Left ventricle myocardium inferior (tissue), 1 donor: ENCODE measurements at regions not wholly inside any gene's neighbourhood (a gene's known extent, or its start where the extent isn't known, plus 50 kb on each side); places are given as distances from the start of the nearest gene placed in this dataset.

Source experiments
- DNase-seq: peaks from one replicate; pipeline ENCODE4 v3.0.0-alpha.2; 2020
- H3K27ac ChIP-seq: fragments of 200-600 bp; replicated peaks from 2 replicates; pipeline ENCODE4 v1.8.0; 2021
- H3K27me3 ChIP-seq: fragments of 200-600 bp; 2 replicates; pipeline ENCODE4 v1.8.0; 2021; ENCODE audit warnings: low read depth
- H3K36me3 ChIP-seq: fragments of 200-600 bp; 2 replicates; pipeline ENCODE4 v1.8.0; 2021
- H3K4me1 ChIP-seq: fragments of 200-600 bp; 2 replicates; pipeline ENCODE4 v1.8.0; 2021
- H3K4me3 ChIP-seq: fragments of 200-600 bp; 2 replicates; pipeline ENCODE4 v1.8.0; 2021; ENCODE audit warnings: mild to moderate bottlenecking, moderate library complexity
- H3K9me3 ChIP-seq: fragments of 200-600 bp; replicated peaks from 2 replicates; pipeline ENCODE4 v1.8.0; 2021
- CTCF ChIP-seq: fragments of 200-600 bp; IDR thresholded peaks from 2 replicates; pipeline ENCODE4 v1.8.0; 2021; ENCODE audit warnings: antibody characterized with exemption, mild to moderate bottlenecking, borderline replicate concordance
- intact Hi-C: fragments of 100-400 bp; cut with micrococcal nuclease; formaldehyde crosslinking; loops from one replicate; pipeline ENCODE4 v1.11.0; 2022
- donor health status: DM: no; HTN: yes; CAD: no; lungs with severe emphysema.

DNA sequence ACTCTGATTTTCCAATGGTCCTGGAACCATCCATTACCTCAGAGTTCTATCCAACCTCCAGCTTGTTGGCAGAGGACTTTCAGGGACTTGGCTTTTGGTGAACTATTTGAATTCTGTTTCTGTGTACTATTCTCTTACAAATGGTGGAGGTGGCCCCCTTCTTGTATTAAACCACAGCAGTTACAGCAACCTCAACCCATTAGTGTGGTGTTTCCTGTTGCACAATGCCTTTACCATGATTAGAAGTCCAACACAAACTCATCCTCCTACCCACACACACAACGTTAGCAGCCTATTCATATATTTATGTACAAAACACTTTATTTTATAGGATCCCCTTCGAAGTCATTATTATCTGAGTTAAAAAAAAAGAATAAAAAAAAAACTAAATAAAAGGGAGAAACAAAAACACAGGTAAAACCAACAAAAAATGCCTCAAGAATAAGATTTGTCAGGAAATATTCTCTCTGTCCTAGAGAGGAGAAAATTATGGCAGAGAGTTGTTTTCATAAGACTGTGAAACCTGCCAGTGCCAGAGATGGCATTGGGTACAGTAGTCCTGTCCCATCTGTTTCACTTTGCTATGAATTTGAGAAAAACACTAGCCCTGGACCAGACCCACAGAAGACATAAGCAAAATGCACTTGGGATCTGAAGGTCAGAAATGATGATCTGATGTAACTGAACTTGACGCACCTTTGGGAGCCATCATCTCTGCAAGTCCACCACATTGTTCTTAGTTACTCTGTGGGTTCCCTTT lies 1896.0 kb upstream of the PIK3C3 start:
- Histone ChIP-seq H3K9me3 (no peaks in the 10 kb centered on the region), H3K36me3 (no peaks in the 10 kb centered on the region), H3K4me3 (no peak overlapping the region), H3K27me3 (no peaks in the 10 kb centered on the region), H3K27ac (no peak overlapping the region), H3K4me1 (no peaks in the 10 kb centered on the region)
- DNase-seq: no peak
- TF ChIP-seq CTCF: no peak
- intact Hi-C loops: no loop called here

- H3K9me3 ChIP-seq: no peaks in the 10 kb centered on the region
- H3K27ac ChIP-seq: no peak overlapping the region
- no peak overlapping the region for H3K4me3 ChIP-seq
- H3K27me3 ChIP-seq: no peaks in the 10 kb centered on the region
- TF ChIP-seq CTCF: no peak
- no peaks in the 10 kb centered on the region for H3K4me1 ChIP-seq
- peak; percentile 15 for DNase-seq
- no peaks in the 10 kb centered on the region for H3K36me3 ChIP-seq
- intact Hi-C loops: no loop called here
Measured at GRCh38 chr18:40056079-40056692, 1898.8 kb upstream of the PIK3C3 start.

DNA sequence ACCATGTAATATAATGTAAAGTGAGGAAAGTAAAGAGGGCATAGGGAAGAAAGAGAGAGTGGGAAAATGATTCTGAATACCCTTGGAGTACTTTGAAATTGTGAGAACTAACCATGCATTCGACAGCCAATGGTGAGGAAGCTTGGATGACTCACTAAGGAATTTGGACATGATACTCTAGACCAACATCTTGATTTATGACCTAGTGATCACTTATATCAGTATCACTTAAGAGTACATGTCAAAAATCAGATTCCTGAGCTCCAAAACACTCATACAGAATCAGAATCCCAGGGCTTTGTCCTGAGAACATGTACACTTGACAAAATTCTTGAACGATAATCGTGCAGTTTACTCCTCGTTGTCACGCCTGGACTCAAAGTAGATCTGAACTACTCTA lies 1899.8 kb upstream of the PIK3C3 start:
- Histone ChIP-seq H3K36me3 (no peaks in the 10 kb centered on the region), H3K4me3 (no peak overlapping the region), H3K27ac (no peak overlapping the region), H3K9me3 (no peaks in the 10 kb centered on the region), H3K27me3 (no peaks in the 10 kb centered on the region), H3K4me1 (no peaks in the 10 kb centered on the region)
- TF ChIP-seq CTCF: no peak
- intact Hi-C loops: no loop called here
- no peak for DNase-seq

- Histone ChIP-seq H3K4me1 (no peaks in the 10 kb centered on the region), H3K36me3 (no peaks in the 10 kb centered on the region), H3K9me3 (no peaks in the 10 kb centered on the region), H3K27ac (no peak overlapping the region), H3K27me3 (no peaks in the 10 kb centered on the region), H3K4me3 (no peak overlapping the region)
- no peak for DNase-seq
- no peak for TF ChIP-seq CTCF
- intact Hi-C loops: no loop called here
Measured at GRCh38 chr18:40049716-40050115, 1905.3 kb upstream of the PIK3C3 start.

DNA sequence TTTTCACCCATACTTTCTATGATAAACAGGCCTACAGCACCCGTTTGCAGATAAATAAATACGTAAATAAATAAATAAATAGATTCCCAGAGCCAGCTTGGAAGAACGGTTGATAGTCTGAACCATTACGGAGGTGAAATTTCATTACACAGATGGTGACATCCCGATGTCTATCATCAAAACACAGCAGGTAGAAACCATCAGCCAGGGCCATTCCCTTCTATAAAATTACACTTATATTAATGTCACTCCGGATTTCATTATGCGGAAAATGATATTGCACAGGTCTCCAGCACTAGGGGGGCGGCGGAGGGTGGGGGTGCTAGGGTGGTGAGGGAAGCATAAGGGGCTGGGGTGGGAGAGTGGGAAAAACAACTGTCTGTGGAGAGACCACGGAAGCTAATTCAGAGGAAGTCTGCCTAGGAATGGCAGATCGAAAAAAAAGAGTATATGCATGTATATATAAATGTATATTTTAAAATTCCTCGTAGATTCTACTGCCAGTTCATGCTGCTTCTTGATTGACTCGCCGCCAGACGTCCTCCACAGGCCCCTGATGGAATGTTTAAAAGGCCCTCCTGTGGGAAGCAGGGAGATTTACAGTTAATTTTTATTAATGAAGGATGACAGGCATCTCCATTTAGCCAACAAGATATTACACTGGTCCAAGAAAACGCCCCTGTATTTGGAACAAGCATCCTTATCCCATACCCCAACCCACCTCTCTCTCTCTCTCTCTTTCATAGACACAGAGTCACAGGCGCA lies 1906.0 kb upstream of the PIK3C3 start:
- H3K4me3 ChIP-seq: no peak overlapping the region
- intact Hi-C loops: no loop called here
- no peak for TF ChIP-seq CTCF
- no peaks in the 10 kb centered on the region for H3K36me3 ChIP-seq
- no peaks in the 10 kb centered on the region for H3K9me3 ChIP-seq
- DNase-seq: no peak
- H3K4me1 ChIP-seq: no peaks in the 10 kb centered on the region
- H3K27ac ChIP-seq: no peak overlapping the region
- H3K27me3 ChIP-seq: no peaks in the 10 kb centered on the region
